Stimulated activated CD8-positive, alpha-beta memory T cell treated with anti-CD3 and anti-CD28 coated beads, Interleukin-7, amount 100 ng/mL, for 4 hours (primary cell): ENCODE measurements at regions not wholly inside any gene's neighbourhood (a gene's known extent, or its start where the extent isn't known, plus 50 kb on each side); places are given as distances from the start of the nearest gene placed in this dataset.
"Not testable (repeated sequence)": the region's sequence is repeated elsewhere in the genome, so short reads cannot be mapped to it uniquely, and the experiment has no call there.

Experiments
- DNase-seq, 2 donors: peaks; one replicate each; pipeline ENCODE4 v3.0.0-alpha.2; 2020; ENCODE audit warnings: low read depth in 2 of 2

GRCh38 chr12:4822572-4822971 lies 87.1 kb upstream of the KCNA1 start:
- DNase-seq = no peak

GRCh38 chr12:4824380-4824779 lies 85.3 kb upstream of the KCNA1 start:
- no peak for DNase-seq

- DNase-seq = no peak
These were observed 84.5 kb upstream of the KCNA1 start for GRCh38 chr12:4825011-4825858.

GRCh38 chr12:4826909-4827308 lies 82.8 kb upstream of the KCNA1 start:
- no peak for DNase-seq

- no peak for DNase-seq
These were observed 81.5 kb upstream of the KCNA1 start for GRCh38 chr12:4828176-4828575.

- DNase-seq = no peak
These were observed 80.4 kb upstream of the KCNA1 start for GRCh38 chr12:4829161-4829792.

GRCh38 chr12:4829793-4830162 lies 79.9 kb upstream of the KCNA1 start:
- no peak for DNase-seq

- no peak for DNase-seq
These were observed 79.0 kb upstream of the KCNA1 start for GRCh38 chr12:4830556-4831210.

GRCh38 chr12:4833053-4833452 lies 76.7 kb upstream of the KCNA1 start:
- no peak for DNase-seq

- no peak for DNase-seq
These were observed 76.2 kb upstream of the KCNA1 start for GRCh38 chr12:4833524-4833923.

- DNase-seq = not testable (repeated sequence)
These were observed 67.3 kb upstream of the KCNA1 start for GRCh38 chr12:4842401-4842800.

GRCh38 chr12:4843907-4844306 lies 65.8 kb upstream of the KCNA1 start:
- DNase-seq = no peak

GRCh38 chr12:4847713-4848112 lies 62.0 kb upstream of the KCNA1 start:
- DNase-seq = no peak

GRCh38 chr12:4849115-4849541 lies 60.6 kb upstream of the KCNA1 start:
- no peak for DNase-seq

GRCh38 chr12:4849795-4850345 lies 59.8 kb upstream of the KCNA1 start:
- no peak for DNase-seq

- DNase-seq = no peak
These were observed 58.8 kb upstream of the KCNA1 start for GRCh38 chr12:4850857-4851380.

- no peak for DNase-seq
These were observed 57.4 kb upstream of the KCNA1 start for GRCh38 chr12:4852308-4852707.

- DNase-seq = no peak
These were observed 56.8 kb upstream of the KCNA1 start for GRCh38 chr12:4852911-4853310.

GRCh38 chr12:4855121-4855924 lies 54.4 kb upstream of the KCNA1 start:
- peak in 1 of 2 donors; percentile 19 for DNase-seq

- DNase-seq = no peak
These were observed 53.1 kb upstream of the KCNA1 start for GRCh38 chr12:4856596-4856995.
